ENCODE measurements at regions not wholly inside any gene's neighbourhood (a gene's known extent, or its start where the extent isn't known, plus 50 kb on each side); places are given as distances from the start of the nearest gene placed in this dataset.

DNA sequence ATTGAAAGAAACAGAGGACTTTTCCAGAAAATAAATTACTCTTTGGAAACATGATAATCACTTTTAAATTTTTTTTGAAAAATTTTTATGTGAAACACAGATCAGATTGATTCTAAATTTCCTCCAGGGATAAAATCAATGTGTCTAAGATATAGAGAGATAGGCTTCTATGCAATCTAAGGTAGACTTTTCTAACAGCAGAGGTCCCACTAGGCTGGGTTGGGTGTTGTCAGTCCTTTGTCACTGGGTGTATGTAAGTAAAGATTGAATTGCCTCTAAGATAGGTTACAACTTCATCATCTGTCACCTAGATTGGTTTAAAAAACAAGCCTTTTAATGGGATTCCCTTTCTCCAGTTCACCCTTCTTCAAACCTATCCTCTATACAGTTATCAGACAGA is 449.9 kb downstream of the DHX35 start:
- Histone ChIP-seq H3K4me3 (no peak overlapping the region), H3K36me3 (no peaks in the 10 kb centered on the region)

DNA sequence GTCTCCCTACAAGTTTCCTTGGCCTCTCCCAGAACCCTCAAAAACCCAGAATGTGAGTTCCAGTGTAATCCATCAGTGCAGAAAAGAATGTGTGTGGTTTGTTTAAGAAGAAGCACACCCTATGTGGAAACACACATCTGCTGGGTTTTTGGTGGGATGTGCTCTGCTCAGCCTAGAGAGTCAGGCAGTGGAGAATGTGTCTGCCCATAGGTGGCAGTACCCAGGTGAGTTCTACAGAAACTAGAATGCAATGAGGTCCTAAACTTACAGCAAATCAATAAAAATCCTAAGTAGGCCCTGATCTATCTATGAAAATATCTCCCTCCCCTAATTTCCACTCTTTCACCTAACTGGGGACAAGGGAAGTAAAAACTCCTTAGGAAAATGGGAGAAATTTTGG is 437.3 kb downstream of the DHX35 start:
- Histone ChIP-seq H3K36me3 (no peaks in the 10 kb centered on the region), H3K4me3 (no peak overlapping the region), H3K27me3 (no peaks in the 10 kb centered on the region), H3K9me3 (no peaks in the 10 kb centered on the region), H3K27ac (no peak overlapping the region), H3K4me1 (no peaks in the 10 kb centered on the region)
- TF ChIP-seq EP300 (IDR thresholded peaks at IDR 0.05), result no peak
- TF ChIP-seq POLR2A (IDR thresholded peaks at IDR 0.05), result no peak
- TF ChIP-seq, protein P1, sequence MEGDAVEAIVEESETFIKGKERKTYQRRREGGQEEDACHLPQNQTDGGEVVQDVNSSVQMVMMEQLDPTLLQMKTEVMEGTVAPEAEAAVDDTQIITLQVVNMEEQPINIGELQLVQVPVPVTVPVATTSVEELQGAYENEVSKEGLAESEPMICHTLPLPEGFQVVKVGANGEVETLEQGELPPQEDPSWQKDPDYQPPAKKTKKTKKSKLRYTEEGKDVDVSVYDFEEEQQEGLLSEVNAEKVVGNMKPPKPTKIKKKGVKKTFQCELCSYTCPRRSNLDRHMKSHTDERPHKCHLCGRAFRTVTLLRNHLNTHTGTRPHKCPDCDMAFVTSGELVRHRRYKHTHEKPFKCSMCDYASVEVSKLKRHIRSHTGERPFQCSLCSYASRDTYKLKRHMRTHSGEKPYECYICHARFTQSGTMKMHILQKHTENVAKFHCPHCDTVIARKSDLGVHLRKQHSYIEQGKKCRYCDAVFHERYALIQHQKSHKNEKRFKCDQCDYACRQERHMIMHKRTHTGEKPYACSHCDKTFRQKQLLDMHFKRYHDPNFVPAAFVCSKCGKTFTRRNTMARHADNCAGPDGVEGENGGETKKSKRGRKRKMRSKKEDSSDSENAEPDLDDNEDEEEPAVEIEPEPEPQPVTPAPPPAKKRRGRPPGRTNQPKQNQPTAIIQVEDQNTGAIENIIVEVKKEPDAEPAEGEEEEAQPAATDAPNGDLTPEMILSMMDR (IDR thresholded peaks at IDR 0.05), result no peak
- no peak for DNase-seq (ENCODE audit: low spot score in 2 of 2)

More for the DNA sequence above, 449.9 kb downstream of the DHX35 start:
- TF ChIP-seq POLR2A (IDR thresholded peaks at IDR 0.05) (no peak), EP300 (IDR thresholded peaks at IDR 0.05) (no peak)
- TF ChIP-seq, protein P1 (IDR thresholded peaks at IDR 0.05), result no peak
- H3K9me3 ChIP-seq, result no peaks in the 10 kb centered on the region
- DNase-seq (ENCODE audit: low spot score in 2 of 2), result no peak
- no peaks in the 10 kb centered on the region for H3K27me3 ChIP-seq
- H3K4me1 ChIP-seq, result no peaks in the 10 kb centered on the region
- no peak overlapping the region for H3K27ac ChIP-seq

DNA sequence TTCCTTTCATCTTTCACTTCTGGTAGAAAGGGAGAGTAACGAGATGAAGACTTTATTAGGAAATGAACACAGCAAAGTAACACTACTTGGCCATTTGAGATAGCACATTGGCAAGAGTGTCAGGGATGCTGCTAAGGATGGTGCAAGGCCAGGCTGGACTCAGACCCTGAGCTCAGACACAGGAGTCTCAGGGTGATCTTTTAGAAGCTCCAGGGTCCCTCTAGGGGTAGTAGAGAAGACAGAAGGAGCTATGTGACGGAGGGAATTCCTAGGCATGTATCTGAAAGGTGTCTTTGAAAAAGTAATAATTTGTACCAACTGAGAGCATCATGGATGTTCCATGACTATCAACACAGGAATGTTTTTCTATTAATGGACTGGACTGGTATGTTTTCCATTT is 436.5 kb downstream of the DHX35 start:
- no peaks in the 10 kb centered on the region for H3K27me3 ChIP-seq
- WGBS, 2 donors, result 75 to 87% methylated on average over 2 of the region's 2 CpGs
- TF ChIP-seq, protein P1 (IDR thresholded peaks at IDR 0.05), result no peak
- TF ChIP-seq POLR2A (IDR thresholded peaks at IDR 0.05) (no peak), EP300 (IDR thresholded peaks at IDR 0.05) (no peak)
- no peak for DNase-seq (ENCODE audit: low spot score in 2 of 2)
- H3K27ac ChIP-seq, result no peak overlapping the region
- no peaks in the 10 kb centered on the region for H3K36me3 ChIP-seq
- H3K4me1 ChIP-seq, result no peaks in the 10 kb centered on the region
- no peak overlapping the region for H3K4me3 ChIP-seq
- no peaks in the 10 kb centered on the region for H3K9me3 ChIP-seq

DNA sequence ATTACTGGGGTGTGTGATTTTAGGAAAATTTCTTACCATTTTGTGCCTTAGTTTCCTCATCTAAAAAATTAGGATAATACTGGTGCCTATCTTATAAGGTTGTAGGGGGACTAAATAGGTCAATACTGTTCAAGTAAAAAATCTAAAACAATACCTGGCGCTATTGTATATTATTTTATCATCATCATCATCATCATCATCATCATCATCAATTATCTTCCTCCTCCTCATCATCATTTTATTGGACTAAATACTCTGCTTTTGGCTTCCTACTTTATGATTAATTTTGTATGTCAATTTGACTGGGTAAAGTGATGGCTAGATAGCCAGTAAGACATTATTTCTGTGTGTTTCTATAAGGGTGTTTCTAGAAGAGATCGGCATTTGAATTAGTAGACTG is 435.5 kb downstream of the DHX35 start:
- 95% methylated on average over 2 of the region's 2 CpGs for WGBS, 2 donors
- TF ChIP-seq POLR2A (IDR thresholded peaks at IDR 0.05) (no peak), EP300 (IDR thresholded peaks at IDR 0.05) (no peak)
- TF ChIP-seq, protein P1 (IDR thresholded peaks at IDR 0.05), result no peak
- Histone ChIP-seq H3K4me3 (no peak overlapping the region), H3K36me3 (no peaks in the 10 kb centered on the region), H3K4me1 (no peaks in the 10 kb centered on the region), H3K27ac (no peak overlapping the region), H3K9me3 (no peaks in the 10 kb centered on the region), H3K27me3 (no peaks in the 10 kb centered on the region)
- DNase-seq (ENCODE audit: low spot score in 2 of 2), result no peak

DNA sequence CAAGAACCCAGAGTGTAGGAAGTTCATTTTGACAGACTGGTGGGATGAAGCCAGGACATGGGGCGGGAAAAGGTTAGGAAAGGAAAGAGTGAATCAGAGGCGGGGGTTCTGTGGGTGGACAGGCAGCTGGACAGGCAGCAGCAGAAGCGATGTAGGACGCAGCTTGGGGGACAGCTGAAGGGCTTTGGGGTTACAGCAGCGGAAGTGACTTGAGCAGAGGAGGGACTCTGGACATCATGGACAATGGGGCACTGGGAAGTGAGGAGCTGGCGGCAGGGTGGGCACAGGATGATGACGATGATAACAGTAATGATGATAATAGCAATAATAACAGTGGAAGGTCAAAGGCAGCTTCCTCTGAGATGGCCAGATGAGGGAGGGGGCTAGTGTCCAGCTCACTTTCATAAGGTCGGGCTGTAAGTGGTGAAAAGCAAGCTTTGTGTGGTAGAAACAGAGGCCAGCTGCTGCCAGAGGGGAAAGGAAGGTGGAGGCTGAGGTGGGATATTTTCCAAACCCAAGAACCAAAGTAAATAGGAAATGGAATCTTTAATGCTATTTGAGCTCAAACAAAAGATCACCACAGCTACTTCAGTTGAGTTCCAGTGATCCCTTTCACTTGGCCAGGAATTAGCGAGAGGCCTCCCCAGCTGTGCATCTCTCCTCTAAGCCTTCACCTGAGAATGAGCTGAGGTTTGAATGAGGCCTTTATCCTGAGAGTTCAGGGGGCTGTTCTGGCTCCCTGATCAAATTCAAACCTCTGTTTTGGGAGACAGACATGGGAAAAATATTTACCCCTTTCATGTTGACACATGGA is 433.5 kb downstream of the DHX35 start:
- DNase-seq (ENCODE audit: low spot score in 2 of 2), result no peak
- Histone ChIP-seq H3K27ac (no peak overlapping the region), H3K4me3 (no peak overlapping the region), H3K27me3 (no peaks in the 10 kb centered on the region), H3K36me3 (no peaks in the 10 kb centered on the region), H3K9me3 (no peaks in the 10 kb centered on the region), H3K4me1 (no peaks in the 10 kb centered on the region)
- 51 to 54% methylated on average over 9 of the region's 9 CpGs for WGBS, 2 donors
- no peak for TF ChIP-seq EP300 (IDR thresholded peaks at IDR 0.05)
- TF ChIP-seq, protein P1 (IDR thresholded peaks at IDR 0.05), result no peak
- TF ChIP-seq POLR2A (IDR thresholded peaks at IDR 0.05), result no peak

All from tibial nerve (tissue), 4 donors.